ENCODE measurements at regions not wholly inside any gene's neighbourhood (a gene's known extent, or its start where the extent isn't known, plus 50 kb on each side); places are given as distances from the start of the nearest gene placed in this dataset.

DNA sequence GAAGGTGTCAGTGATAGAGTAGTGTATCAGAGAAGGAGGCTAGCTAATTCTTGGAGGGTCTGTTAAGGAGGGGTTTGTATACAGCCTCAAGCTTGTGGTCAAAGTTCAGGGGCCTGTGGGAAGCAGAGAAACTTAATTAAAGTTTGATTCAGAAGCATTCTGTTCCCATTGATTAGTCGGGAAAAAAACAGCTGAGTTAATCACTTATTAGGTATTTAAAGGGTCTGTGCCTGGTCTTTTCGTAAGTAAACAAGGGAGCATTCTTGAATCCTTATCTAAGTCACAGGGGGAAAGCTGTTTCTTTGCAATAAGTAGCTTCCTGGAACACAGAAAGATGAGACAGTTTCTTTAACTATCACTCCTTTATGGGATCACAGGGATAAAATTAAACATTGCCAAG is 492.1 kb downstream of the PCDH10 start:
- no peak for DNase-seq (ENCODE audit: low read depth in 2 of 2)
- TF ChIP-seq CTCF (IDR thresholded peaks at IDR 0.05; ENCODE audit: low read depth, low read length): no peak
- H3K4me3 ChIP-seq (replicated peaks in 1 of 2; ENCODE audit: low read depth in 2 of 2, low read length in 2 of 2): no peak overlapping the region

GRCh38 chr4:133638751-133639150 is 489.7 kb downstream of the PCDH10 start:
- H3K4me3 ChIP-seq (replicated peaks in 1 of 2; ENCODE audit: low read depth in 2 of 2, low read length in 2 of 2): no peak overlapping the region
- no peak for TF ChIP-seq CTCF (IDR thresholded peaks at IDR 0.05; ENCODE audit: low read depth, low read length)
- DNase-seq (ENCODE audit: low read depth in 2 of 2): no peak

GRCh38 chr4:133637161-133637560 is 488.1 kb downstream of the PCDH10 start:
- no peak for DNase-seq (ENCODE audit: low read depth in 2 of 2)
- TF ChIP-seq CTCF (IDR thresholded peaks at IDR 0.05; ENCODE audit: low read depth, low read length): no peak
- no peak overlapping the region for H3K4me3 ChIP-seq (replicated peaks in 1 of 2; ENCODE audit: low read depth in 2 of 2, low read length in 2 of 2)

GRCh38 chr4:133624744-133625143 is 475.6 kb downstream of the PCDH10 start:
- no peak overlapping the region for H3K4me3 ChIP-seq (replicated peaks in 1 of 2; ENCODE audit: low read depth in 2 of 2, low read length in 2 of 2)
- TF ChIP-seq CTCF (IDR thresholded peaks at IDR 0.05; ENCODE audit: low read depth, low read length): no peak
- no peak for DNase-seq (ENCODE audit: low read depth in 2 of 2)

- TF ChIP-seq CTCF (IDR thresholded peaks at IDR 0.05; ENCODE audit: low read depth, low read length): no peak
- no peak for DNase-seq (ENCODE audit: low read depth in 2 of 2)
- no peak overlapping the region for H3K4me3 ChIP-seq (replicated peaks in 1 of 2; ENCODE audit: low read depth in 2 of 2, low read length in 2 of 2)
Observed at GRCh38 chr4:133623847-133624246, 474.8 kb downstream of the PCDH10 start.

GRCh38 chr4:133621628-133622027 is 472.5 kb downstream of the PCDH10 start:
- no peak overlapping the region for H3K4me3 ChIP-seq (replicated peaks in 1 of 2; ENCODE audit: low read depth in 2 of 2, low read length in 2 of 2)
- no peak for TF ChIP-seq CTCF (IDR thresholded peaks at IDR 0.05; ENCODE audit: low read depth, low read length)
- DNase-seq (ENCODE audit: low read depth in 2 of 2): no peak

GRCh38 chr4:133620555-133620954 is 471.5 kb downstream of the PCDH10 start:
- DNase-seq (ENCODE audit: low read depth in 2 of 2): no peak
- TF ChIP-seq CTCF (IDR thresholded peaks at IDR 0.05; ENCODE audit: low read depth, low read length): no peak
- H3K4me3 ChIP-seq (replicated peaks in 1 of 2; ENCODE audit: low read depth in 2 of 2, low read length in 2 of 2): no peak overlapping the region
